ENCODE measurements at regions not wholly inside any gene's neighbourhood (a gene's known extent, or its start where the extent isn't known, plus 50 kb on each side); places are given as distances from the start of the nearest gene placed in this dataset.

DNA sequence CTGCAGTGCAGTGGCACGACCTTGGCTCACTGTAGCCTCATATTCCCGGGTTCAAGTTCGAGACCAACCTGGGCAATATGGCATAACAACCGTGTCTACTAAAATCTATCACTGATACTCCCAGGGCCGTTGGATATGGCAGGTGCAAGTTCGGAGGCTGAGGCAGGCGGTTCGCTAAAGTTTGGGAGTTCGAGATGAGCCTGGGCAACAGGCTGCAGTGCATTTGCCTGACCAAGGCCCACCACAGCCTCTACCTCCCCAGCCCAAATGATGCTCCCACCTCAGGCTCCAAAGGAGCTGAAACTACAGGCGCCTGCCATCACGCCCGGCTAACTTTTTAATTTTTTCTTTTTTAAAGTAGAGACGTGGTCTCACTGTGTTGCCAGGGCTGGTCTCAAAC lies 177.1 kb upstream of the ALG10B start:
- DNase-seq (ENCODE audit: low read depth in 2 of 2) = no peak

DNA sequence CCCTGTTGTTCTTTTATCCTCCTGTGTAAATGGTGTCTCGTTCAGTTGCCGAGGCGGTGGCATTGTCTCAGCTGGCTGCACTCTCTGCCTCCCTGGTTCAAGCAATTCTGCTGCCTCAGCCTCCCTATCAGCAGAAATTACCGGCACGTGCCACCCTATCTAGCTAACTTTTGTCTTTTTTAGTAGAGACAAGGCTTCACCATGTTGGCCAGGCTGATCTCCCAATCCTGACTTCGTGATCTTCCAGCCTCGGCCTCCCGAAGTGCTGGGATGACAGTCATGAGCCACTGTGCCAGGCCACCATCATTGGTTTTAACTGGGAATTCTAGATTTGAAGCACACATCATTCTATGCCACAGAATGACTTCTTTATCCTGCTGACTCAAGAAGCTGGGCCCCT lies 175.3 kb upstream of the ALG10B start:
- DNase-seq (ENCODE audit: low read depth in 2 of 2) = no peak

GRCh38 chr12:38141861-38142260 lies 174.7 kb upstream of the ALG10B start:
- DNase-seq (ENCODE audit: low read depth in 2 of 2) = no peak

- no peak for DNase-seq (ENCODE audit: low read depth in 2 of 2)
Measured at GRCh38 chr12:38142974-38143373, 173.6 kb upstream of the ALG10B start.

- no peak for DNase-seq (ENCODE audit: low read depth in 2 of 2)
Measured at GRCh38 chr12:38144049-38144448, 172.5 kb upstream of the ALG10B start.

DNA sequence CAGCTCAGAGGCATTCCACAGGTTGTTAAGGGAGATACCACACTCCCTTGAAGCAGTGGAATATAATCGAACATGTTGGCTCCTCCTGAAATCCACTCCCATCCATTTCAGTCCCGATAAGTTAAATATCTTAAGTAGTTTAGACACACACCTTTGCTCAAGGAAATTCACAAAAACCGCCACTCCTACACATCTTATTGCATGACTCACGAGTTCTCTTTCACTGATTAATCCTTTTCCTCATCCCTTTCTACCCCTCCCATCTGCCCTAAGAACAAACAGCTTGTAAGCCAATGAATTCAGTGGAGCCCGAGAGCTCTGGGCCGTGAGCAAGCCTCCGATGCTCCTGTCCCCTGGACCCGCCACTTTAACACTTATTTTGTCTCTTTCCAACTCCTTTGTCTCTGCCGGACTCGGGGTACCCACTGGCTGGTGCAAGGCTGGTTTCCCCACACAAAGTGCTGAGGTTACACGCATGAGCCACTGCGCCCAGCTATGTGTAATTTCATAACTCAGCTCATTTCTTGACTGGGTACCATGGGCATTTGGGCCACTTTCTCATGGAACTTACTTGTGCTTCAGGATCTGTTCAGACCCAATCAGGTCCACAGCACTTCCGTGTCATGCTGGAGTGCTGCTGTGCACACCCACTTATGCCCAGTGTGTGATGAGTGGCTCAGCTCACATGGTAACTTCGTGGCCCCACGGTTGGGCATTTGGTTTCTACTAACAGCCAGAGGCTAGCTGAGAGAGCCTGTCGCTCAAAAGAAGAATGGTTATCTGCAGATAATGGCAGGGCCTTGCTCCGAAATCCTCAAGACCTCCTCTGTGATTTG lies 171.8 kb upstream of the ALG10B start:
- no peak for DNase-seq (ENCODE audit: low read depth in 2 of 2)

- no peak for DNase-seq (ENCODE audit: low read depth in 2 of 2)
Measured at GRCh38 chr12:38149395-38150073, 167.0 kb upstream of the ALG10B start.

DNA sequence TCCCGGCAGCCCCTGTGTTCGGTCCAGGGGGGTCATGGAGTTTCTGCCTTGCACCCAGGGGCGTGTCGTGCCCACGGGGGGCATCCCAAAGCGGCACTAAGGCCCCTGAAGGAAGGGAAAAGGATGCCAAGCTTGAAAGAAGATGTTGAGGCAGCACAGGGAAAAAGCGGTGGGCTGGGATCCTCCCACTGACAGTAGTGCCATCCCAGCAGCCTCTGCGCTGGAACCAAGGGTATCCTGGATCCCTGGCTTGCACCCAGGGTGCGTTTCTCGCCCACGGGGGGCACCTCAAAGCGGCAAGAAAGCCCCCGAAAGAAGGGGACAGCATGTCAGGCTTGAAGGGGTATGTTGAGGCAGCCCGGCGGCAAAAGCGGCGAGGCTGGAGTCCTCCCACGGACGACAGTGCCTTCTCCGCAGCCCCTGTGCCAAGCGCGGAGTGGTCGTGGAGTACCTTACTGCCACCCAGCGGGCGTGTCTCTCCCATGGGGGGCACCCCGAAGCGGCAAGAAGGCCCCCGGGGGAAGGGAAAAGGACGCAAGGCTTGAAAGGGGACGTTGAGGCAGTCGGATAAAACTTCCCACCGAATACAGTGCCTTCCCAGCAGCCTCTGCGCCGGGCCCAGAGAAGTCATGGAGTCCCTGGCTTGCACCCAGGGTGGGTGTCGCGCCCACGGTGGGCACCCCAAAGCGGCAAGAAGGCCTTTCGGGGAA lies 164.4 kb upstream of the ALG10B start:
- DNase-seq (ENCODE audit: low read depth in 2 of 2) = no peak

- DNase-seq (ENCODE audit: low read depth in 2 of 2) = no peak
Measured at GRCh38 chr12:38152816-38153736, 163.5 kb upstream of the ALG10B start.

- no peak for DNase-seq (ENCODE audit: low read depth in 2 of 2)
Measured at GRCh38 chr12:38153737-38154061, 162.9 kb upstream of the ALG10B start.

DNA sequence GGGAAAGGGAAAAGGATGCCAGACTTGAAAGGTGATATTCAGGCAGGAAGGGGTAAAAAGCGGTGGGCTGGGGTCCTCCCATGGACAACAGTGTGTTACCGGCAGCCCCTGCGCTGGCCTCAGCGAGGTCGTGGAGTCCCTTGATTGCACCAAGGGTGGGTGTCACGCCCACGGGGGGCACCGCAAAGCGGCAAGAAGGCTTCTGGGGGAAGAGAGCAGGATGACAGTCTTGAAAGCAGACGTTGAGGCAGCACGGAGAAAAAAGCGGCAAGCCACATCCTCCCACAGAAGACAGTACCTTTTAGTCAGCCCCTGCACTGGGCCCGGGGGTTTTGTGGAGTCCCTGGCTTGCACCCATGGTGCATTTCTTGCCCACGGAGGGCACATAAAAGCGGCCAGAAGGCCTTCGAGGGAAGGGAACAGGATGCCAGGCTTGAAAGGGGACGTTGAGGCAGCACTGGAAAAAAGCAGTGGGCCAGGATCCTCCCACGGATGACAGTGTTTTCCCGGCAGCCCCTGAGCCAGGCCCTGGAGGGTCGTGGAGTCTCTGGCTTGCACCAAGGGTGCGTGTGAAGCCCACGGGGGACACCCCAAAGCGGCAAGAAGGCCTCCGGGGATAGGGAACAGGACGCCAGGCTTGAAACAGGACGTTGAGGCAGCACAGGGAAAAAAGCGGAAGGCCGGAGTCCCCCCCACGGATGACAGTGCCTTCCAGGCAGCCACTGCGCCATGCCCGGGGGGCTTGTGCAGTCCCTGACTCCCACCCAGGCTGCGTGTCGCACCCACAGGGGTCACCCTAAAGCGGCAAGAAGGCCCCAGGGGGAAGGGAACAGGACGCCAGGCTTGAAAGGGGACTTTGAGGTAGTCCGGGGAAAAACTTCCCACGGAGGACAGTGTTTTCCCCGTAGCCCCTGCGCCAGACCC lies 162.2 kb upstream of the ALG10B start:
- DNase-seq (ENCODE audit: low read depth in 2 of 2) = no peak

DNA sequence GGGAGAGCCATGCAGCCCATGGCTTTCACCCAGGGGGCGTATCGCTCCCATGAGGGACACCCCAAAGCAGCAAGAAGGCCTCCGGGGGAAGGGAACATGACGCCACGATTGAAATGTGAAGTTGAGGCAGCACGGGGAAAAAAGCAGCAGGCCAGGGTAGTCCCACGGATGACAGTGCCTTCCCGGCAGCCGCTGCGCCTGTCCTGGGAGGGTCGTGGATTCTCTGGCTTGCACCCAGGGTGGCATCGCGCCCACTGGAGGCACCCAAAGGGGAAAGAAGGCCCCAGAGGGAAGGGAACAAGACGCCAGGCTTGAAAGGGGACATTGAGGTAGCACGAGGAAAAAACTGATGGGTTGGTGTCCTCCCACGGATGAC lies 161.6 kb upstream of the ALG10B start:
- no peak for DNase-seq (ENCODE audit: low read depth in 2 of 2)

- no peak for DNase-seq (ENCODE audit: low read depth in 2 of 2)
Measured at GRCh38 chr12:38155526-38156496, 160.8 kb upstream of the ALG10B start.

DNA sequence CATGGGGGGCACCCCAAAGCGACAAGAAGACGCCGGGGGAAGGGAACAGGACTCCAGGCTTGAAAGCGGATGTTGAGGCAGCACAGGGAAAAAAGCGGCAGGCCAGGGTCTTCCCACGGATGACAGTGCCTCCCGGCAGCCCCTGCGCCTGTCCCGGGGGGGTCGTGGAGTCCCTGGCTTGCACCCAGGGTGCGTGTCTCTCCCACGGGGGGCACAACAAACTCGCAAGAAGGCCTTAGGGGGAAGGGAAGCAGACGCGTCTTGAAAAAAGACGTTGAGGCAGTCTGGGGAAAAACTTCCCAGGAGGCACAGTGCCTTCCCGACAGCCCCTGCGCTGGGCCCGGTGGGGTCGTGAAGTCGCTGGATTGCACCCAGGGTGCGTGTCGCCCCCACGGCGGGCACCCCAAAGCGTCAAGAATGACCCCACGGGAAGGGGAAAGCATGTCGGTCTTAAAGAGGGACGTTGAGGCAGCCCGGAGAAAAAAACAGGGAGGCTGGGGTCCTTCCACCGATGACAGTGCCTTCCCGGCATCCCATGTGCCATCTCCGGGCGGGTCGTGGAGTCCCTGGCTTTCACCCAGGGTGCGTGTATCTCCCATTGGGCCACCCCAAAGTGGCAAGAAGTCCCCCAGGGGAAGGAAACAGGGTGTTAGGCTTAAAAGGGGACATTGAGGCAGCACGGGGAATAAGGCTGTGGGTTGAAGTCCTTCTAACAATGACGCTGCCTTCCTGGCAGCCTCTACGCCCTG lies 159.9 kb upstream of the ALG10B start:
- DNase-seq (ENCODE audit: low read depth in 2 of 2) = no peak

DNA sequence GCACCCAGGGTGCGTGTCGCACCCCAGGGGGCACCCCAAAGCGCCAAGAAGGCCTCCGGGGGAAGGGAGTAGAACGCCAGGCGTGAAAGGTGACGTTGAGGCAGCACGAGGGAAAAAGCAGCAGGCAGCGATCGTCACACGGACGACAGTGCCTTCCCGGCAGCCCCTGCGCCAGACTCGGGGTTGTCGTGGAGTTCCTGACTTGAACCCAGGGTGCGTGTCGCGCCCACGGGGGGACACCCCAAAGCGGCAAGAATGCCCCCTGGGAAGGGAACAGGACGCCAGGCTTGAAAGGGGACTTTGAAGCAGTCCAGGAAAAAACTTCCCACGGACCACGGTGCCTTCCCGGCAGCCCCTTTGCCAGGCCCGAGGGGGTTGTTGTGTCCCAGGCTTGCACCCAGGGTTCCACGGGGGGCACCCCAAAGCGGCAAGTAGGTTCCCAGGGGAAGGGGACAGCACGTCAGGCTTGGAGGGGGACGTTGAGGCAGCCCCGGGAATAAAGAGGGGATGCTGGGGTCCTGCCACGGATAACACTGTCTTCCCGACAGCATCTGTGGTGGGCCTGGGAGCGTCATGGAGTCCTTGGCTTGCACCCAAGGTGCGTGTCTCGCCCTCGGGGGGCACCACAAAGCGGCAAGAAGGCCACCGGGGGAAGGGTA lies 159.2 kb upstream of the ALG10B start:
- DNase-seq (ENCODE audit: low read depth in 2 of 2) = no peak

DNA sequence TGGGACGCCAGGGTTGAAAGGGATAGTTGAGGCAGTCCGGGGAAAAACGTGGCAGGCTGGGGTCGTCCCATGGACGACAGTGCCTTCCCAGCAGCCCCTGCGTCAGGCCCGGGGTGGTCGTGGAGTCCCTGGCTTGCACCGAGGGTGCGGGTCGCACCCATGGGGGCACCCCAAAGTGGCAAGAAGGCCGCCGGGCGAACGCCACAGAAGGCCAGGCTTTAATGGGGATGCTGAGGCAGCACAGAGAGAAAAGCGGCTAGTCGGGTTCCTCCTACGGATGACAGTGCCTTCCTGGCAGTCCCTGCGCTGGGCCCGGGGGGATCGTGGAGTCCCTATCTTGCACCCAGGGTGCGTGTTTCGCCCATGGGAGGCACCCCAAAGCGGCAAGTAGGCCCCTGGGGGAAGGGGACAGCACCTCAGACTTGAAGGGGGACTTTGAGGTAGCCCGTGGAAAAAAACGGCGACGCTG lies 158.6 kb upstream of the ALG10B start:
- no peak for DNase-seq (ENCODE audit: low read depth in 2 of 2)

GRCh38 chr12:38158428-38159091 lies 158.0 kb upstream of the ALG10B start:
- no peak for DNase-seq (ENCODE audit: low read depth in 2 of 2)

Measured in stimulated activated CD8-positive, alpha-beta memory T cell treated with anti-CD3 and anti-CD28 coated beads, Interleukin-2, amount 100 ng/mL, for 48 hours (primary cell).